SK-N-MC (cell line): ENCODE measurements at regions not wholly inside any gene's neighbourhood (a gene's known extent, or its start where the extent isn't known, plus 50 kb on each side); places are given as distances from the start of the nearest gene placed in this dataset.

Experiments used
- EZH2 ChIP-seq: fragments of 200-600 bp; sonication (generic); IDR thresholded peaks from one replicate; pipeline ENCODE4 v1.6.1; 2017; ENCODE audit warnings: antibody characterized with exemption
- POLR2AphosphoS5 ChIP-seq: IDR thresholded peaks from 2 replicates; pipeline ENCODE4 v1.6.1; 2012; ENCODE audit warnings: mild to moderate bottlenecking, low read depth, low read length, borderline replicate concordance

- TF ChIP-seq POLR2AphosphoS5 (no peak), EZH2 (no peak)
Measured at GRCh38 chr20:21798384-21798783, 92.9 kb downstream of the PAX1 start.
